HEK293T (cell line): ENCODE measurements at regions not wholly inside any gene's neighbourhood (a gene's known extent, or its start where the extent isn't known, plus 50 kb on each side); places are given as distances from the start of the nearest gene placed in this dataset.
"Not testable (repeated sequence)": the region's sequence is repeated elsewhere in the genome, so short reads cannot be mapped to it uniquely, and the experiment has no call there.

Source experiments
- CTCF ChIA-PET: fragments of 350-600 bp; formaldehyde crosslinking; extraction: SDS; loops from one replicate; lab custom pipeline; 2021; ENCODE audit warnings: antibody characterized with exemption, inconsistent platforms; lab: Yijun Ruan, JAX
- POLR2A ChIA-PET: fragments of 350-600 bp; formaldehyde crosslinking; extraction: SDS; loops from one replicate; lab custom pipeline; 2020; ENCODE audit warnings: antibody characterized with exemption, inconsistent platforms; lab: Yijun Ruan, JAX
- DNase-seq: peaks from one replicate; pipeline ENCODE4 v3.0.0; 2012; ENCODE audit warnings: mixed read lengths; ENCODE audit errors: extremely low spot score
- ARNT ChIP-seq: fragments of 450-650 bp; IDR thresholded peaks from 2 replicates; pipeline ENCODE4 v1.6.1; 2017; ENCODE audit warnings: mild to moderate bottlenecking
- BHLHE40 ChIP-seq: fragments of 450-650 bp; IDR thresholded peaks from 2 replicates; pipeline ENCODE4 v1.6.1; 2016; ENCODE audit warnings: mild to moderate bottlenecking, moderate library complexity, borderline replicate concordance
- CTBP1 ChIP-seq: fragments of 450-650 bp; IDR thresholded peaks from 2 replicates; pipeline ENCODE4 v1.6.1; 2016; ENCODE audit warnings: borderline replicate concordance
- ELF4 ChIP-seq: fragments of 450-650 bp; IDR thresholded peaks from 2 replicates; pipeline ENCODE4 v1.6.1; 2017; ENCODE audit warnings: antibody characterized with exemption
- FOXA1 ChIP-seq: fragments of 450-650 bp; IDR thresholded peaks from 2 replicates; pipeline ENCODE4 v1.6.1; 2016; ENCODE audit warnings: mild to moderate bottlenecking
- FOXK2 ChIP-seq: fragments of 450-650 bp; IDR thresholded peaks from 2 replicates; pipeline ENCODE4 v1.6.1; 2016; ENCODE audit warnings: mild to moderate bottlenecking
- FOXM1 ChIP-seq: fragments of 450-650 bp; IDR thresholded peaks from 2 replicates; pipeline ENCODE4 v1.6.1; 2017; ENCODE audit warnings: mild to moderate bottlenecking, borderline replicate concordance
- HDGF ChIP-seq: fragments of 450-650 bp; IDR thresholded peaks from 2 replicates; pipeline ENCODE4 v1.6.1; 2017; ENCODE audit warnings: antibody characterized with exemption, borderline replicate concordance
- L3MBTL2 ChIP-seq: fragments of 450-650 bp; conservative IDR thresholded peaks from 2 replicates; pipeline ENCODE4 v1.6.1; 2016; ENCODE audit warnings: mild to moderate bottlenecking
- LEF1 ChIP-seq: fragments of 450-650 bp; IDR thresholded peaks from 2 replicates; pipeline ENCODE4 v1.6.1; 2017; ENCODE audit warnings: mild to moderate bottlenecking, borderline replicate concordance
- NFRKB ChIP-seq: fragments of 450-650 bp; IDR thresholded peaks from 2 replicates; pipeline ENCODE4 v1.6.1; 2016; ENCODE audit warnings: mild to moderate bottlenecking, moderate library complexity
- SP1 ChIP-seq: fragments of 450-650 bp; IDR thresholded peaks from 2 replicates; pipeline ENCODE4 v1.6.1; 2017
- SUZ12 ChIP-seq: fragments of 450-650 bp; IDR thresholded peaks from 2 replicates; pipeline ENCODE4 v1.6.1; 2016; ENCODE audit warnings: mild to moderate bottlenecking
- TARDBP ChIP-seq: fragments of 450-650 bp; IDR thresholded peaks from 2 replicates; pipeline ENCODE4 v1.6.1; 2016
- ZNF384 ChIP-seq: fragments of 450-650 bp; IDR thresholded peaks from 2 replicates; pipeline ENCODE4 v1.6.1; 2016
- TF ChIP-seq, protein P1 (sequence below): fragments of 450-650 bp; IDR thresholded peaks from 2 replicates; pipeline ENCODE4 v1.6.1; 2016

DNA sequence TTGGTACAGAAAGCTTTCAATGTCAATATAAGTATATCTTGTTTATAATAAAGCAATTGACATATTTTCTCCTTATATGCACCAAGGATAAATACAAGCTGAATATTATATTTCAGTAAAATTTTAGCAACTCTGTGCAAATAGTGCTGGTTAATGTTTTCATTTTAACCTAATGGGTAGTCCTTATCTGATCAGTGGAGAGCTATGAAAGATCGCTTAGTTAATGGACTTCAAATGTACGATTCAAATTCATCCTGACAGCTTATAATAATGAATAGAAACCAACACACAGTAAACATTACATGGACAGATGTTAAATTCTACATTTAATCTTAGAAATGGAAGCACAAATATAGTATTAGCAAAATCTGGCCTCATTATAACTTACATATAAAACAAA is 1495.2 kb upstream of the C9orf72 start:
- TF ChIP-seq LEF1, result no peak
- CTCF ChIA-PET, result no interaction called here
- DNase-seq, result no peak
- POLR2A ChIA-PET, result no interaction called here

DNA sequence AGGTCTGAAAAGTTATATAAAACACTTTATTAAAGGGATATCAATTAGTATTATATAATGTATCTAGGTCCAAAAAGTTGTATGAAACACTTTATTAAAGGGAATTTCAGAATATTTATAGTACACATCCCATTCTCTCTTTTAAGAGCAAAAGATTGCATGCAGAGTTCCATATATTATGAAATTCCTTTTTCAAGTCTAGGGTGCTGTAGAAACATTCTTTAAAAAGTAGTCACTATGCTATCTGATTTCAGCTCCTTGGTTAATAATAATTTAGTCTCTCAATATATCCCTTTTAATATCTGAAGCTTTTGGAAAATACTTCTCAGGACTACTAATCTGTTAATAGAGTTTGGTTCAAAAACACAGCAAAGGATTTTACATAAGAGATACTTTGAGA is 1496.1 kb upstream of the C9orf72 start:
- CTCF ChIA-PET, result no interaction called here
- no peak for TF ChIP-seq SP1
- no peak for TF ChIP-seq FOXM1
- TF ChIP-seq NFRKB, result no peak
- no peak for TF ChIP-seq L3MBTL2
- no peak for TF ChIP-seq BHLHE40
- no peak for TF ChIP-seq HDGF
- TF ChIP-seq ARNT, result no peak
- POLR2A ChIA-PET, result no interaction called here

DNA sequence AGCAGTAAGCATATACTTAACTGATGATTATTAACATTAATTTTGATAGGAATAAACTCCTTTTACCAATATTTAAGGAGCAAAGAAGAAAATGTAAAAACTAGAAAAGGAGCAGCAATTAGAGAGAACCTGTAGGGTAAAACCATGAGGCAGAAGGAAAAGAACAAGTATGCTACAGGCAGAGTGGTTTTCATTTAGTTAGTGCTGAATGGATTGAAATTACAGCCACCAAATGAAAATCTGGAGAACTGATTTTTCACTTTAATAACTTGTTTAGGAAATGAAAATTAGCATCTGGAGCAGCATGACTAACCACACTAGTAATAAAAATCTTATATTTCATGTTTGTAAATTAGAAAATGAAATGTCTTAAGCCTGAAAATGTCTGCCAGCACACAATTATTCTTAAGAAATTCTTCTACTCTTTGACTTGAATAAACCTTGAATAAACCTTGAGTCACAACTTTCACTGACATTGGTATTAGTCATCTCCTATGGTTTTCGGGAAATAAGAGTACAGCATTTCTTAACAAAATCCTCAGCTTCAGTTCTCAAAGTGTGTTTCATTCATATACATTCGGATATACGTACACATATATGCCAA is 1504.9 kb upstream of the C9orf72 start:
- TF ChIP-seq TARDBP (no peak), FOXA1 (no peak), LEF1 (no peak), BHLHE40 (no peak), FOXM1 (no peak), L3MBTL2 (no peak), NFRKB (no peak)
- DNase-seq, result no peak
- ChIA-PET POLR2A (no interaction called here), CTCF (no interaction called here)

More for the DNA sequence above, 1496.1 kb upstream of the C9orf72 start:
- DNase-seq, result no peak

DNA sequence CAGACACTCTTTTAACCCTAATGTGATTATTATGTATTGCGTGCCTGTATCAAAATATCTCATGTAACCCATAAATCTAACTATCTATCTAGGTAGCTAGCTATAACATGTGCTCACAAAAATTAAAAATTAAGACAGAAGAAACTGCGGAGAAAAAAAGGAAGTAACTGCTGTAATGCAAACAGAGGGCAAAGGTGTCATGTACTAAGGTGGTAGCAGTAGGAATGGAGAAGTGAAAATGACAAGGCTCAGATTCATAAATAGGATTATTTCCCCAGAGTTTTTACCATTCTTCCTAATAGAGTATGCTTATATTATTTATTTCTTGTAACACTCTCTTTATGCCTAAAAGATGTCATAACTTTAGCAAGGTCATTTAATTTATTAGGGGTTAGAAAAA is 1527.5 kb upstream of the C9orf72 start:
- ChIA-PET CTCF (no interaction called here), POLR2A (no interaction called here)
- TF ChIP-seq, protein P1, sequence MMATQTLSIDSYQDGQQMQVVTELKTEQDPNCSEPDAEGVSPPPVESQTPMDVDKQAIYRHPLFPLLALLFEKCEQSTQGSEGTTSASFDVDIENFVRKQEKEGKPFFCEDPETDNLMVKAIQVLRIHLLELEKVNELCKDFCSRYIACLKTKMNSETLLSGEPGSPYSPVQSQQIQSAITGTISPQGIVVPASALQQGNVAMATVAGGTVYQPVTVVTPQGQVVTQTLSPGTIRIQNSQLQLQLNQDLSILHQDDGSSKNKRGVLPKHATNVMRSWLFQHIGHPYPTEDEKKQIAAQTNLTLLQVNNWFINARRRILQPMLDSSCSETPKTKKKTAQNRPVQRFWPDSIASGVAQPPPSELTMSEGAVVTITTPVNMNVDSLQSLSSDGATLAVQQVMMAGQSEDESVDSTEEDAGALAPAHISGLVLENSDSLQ, result no peak
- TF ChIP-seq FOXA1 (no peak), FOXK2 (no peak), SP1 (no peak), TARDBP (no peak), NFRKB (no peak), FOXM1 (no peak), L3MBTL2 (no peak)
- DNase-seq, result no peak

DNA sequence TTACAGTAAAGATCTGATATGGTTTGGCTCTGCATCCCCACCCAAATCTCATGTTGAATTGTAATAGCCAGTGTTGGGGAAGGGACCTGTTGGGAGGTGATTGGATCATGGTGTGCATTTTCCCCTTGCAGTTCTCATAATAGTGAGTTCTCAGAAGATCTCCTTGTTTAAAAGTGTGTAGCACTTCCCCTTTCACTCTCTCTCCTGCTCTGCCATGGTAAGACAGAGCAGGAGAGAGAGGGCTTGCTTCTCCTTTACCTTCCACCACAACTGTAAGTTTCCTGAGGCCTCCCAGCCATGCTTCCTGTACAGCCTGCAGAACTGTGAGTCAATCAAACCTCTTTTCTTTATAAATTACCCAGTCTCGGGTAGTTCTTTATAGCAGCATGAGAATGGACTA is 1530.9 kb upstream of the C9orf72 start:
- CTCF ChIA-PET, DNase-seq, POLR2A ChIA-PET: not testable (repeated sequence)

DNA sequence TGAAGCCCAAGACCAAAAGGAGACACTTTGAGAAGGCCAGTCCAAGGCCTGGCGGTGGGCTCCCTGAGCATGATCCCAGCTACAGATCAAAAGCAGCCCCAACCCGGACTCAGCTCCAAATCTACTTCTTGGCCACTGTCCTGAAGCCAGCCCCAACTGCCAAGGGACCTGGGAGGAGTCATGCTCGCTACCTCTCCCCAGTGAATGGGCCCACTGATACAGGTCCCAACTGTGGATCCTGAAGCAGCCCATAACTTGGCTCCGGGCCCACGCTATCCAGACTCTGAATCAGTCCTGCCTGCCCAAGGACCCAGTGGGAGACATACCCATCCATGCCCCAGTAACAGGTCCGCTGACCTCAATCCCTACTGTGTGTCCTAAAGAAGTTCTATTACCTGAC is 1545.3 kb upstream of the C9orf72 start:
- DNase-seq, result no peak
- ChIA-PET POLR2A (no interaction called here), CTCF (no interaction called here)
- TF ChIP-seq BHLHE40, result no peak
- TF ChIP-seq L3MBTL2, result no peak
- no peak for TF ChIP-seq SP1
- TF ChIP-seq FOXK2, result no peak
- no peak for TF ChIP-seq LEF1
- TF ChIP-seq ZNF384, result no peak
- TF ChIP-seq CTBP1, result no peak
- TF ChIP-seq FOXM1, result no peak
- TF ChIP-seq, protein P1, result no peak
- no peak for TF ChIP-seq FOXA1
- TF ChIP-seq ARNT, result no peak
- TF ChIP-seq SUZ12, result no peak

DNA sequence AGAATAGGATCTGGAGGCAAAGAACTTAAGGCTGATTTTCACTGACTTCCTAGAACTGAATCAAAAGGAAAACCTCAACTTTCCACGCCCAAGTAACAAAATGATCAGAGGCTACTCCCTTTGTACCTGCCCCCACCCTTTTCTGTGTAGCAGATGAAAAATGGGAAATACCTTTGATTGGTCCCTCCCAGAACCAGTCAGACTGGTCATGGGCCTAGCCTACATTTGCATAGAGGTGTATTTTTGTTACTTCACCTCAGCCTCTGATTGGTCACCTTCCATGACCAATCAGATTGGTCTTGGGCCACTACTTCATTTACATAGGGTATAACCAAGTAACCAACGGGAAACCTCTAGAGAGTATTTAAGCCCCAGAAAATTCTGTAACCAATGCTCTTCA is 1553.5 kb upstream of the C9orf72 start:
- CTCF ChIA-PET, result no interaction called here
- TF ChIP-seq, protein P1, result no peak
- no peak for TF ChIP-seq LEF1
- TF ChIP-seq ZNF384, result no peak
- no peak for TF ChIP-seq FOXM1
- TF ChIP-seq ARNT, result no peak
- TF ChIP-seq ELF4, result no peak
- POLR2A ChIA-PET, result no interaction called here
- DNase-seq, result no peak

DNA sequence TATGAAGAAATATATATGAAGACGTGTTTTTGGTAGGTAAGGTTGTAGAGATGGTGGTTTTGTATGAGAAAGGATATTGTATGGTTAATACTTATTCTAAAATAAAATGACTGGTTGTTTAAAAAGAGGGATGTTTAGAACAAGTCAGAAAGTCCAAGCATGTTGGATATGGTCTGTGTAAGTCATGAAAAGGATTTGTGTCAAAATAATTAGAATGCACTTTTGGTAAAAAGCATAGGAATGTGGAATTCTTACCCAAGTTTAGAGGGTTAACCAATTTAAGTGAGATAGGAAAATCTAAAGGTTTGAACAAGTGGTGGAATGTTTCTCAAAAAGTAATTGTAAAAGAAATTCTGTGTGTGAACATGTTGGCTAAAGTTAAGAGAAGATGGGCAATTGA is 1556.5 kb upstream of the C9orf72 start:
- ChIA-PET POLR2A (no interaction called here), CTCF (no interaction called here)
- TF ChIP-seq FOXA1 (no peak), ZNF384 (no peak), ARNT (no peak), CTBP1 (no peak), L3MBTL2 (no peak), ELF4 (no peak)
- TF ChIP-seq, protein P1, result no peak
- no peak for DNase-seq
